H1 (cell line): ENCODE measurements at regions not wholly inside any gene's neighbourhood (a gene's known extent, or its start where the extent isn't known, plus 50 kb on each side); places are given as distances from the start of the nearest gene placed in this dataset.
"Not testable (repeated sequence)": the region's sequence is repeated elsewhere in the genome, so short reads cannot be mapped to it uniquely, and the experiment has no call there.

Source experiments
- CEBPB ChIP-seq: IDR thresholded peaks from 2 replicates; pipeline ENCODE4 v1.6.1; 2012; ENCODE audit warnings: low read depth, low read length
- CHD2 ChIP-seq: IDR thresholded peaks from 2 replicates; pipeline ENCODE4 v1.6.1; 2012; ENCODE audit warnings: low read length, improper control_type of control experiment
- CTCF ChIP-seq, 3 experiments: IDR thresholded peaks; 1 replicate in 2 of 3; 2 replicates in 1 of 3; pipeline versions ENCODE4 v1.5.1 to v1.6.1; 2011; ENCODE audit warnings: low read length in 3 of 3, mild to moderate bottlenecking in 3 of 3, inconsistent platforms in 2 of 3, low read depth in 1 of 3, moderate library complexity in 1 of 3; ENCODE audit not compliant: insufficient read depth in 1 of 3; ENCODE audit errors: control extremely low read depth in 1 of 3
- E2F6 ChIP-seq: IDR thresholded peaks from 2 replicates; pipeline ENCODE4 v1.6.1; 2012; ENCODE audit warnings: inconsistent platforms
- FOSL1 ChIP-seq: IDR thresholded peaks from 2 replicates; pipeline ENCODE4 v1.6.1; 2011; ENCODE audit warnings: mild to moderate bottlenecking, low read depth, low read length, moderate library complexity; ENCODE audit not compliant: insufficient read depth
- HDAC6 ChIP-seq: IDR thresholded peaks from one replicate; pipeline ENCODE4 v1.7.1; 2012; ENCODE audit warnings: low read depth, mild to moderate bottlenecking, inconsistent platforms, low read length, moderate library complexity
- JUND ChIP-seq: IDR thresholded peaks from 2 replicates; pipeline ENCODE4 v1.6.1; 2011; ENCODE audit warnings: mild to moderate bottlenecking, improper control_type of control experiment, low read length
- MAFK ChIP-seq: IDR thresholded peaks from 2 replicates; pipeline ENCODE4 v1.6.1; 2012; ENCODE audit warnings: low read depth, mild to moderate bottlenecking, improper control_type of control experiment, low read length
- NRF1 ChIP-seq: IDR thresholded peaks from 2 replicates; pipeline ENCODE4 v1.6.1; 2011; ENCODE audit warnings: mild to moderate bottlenecking, low read depth, low read length, improper control_type of control experiment
- POLR2A ChIP-seq, 2 experiments: IDR thresholded peaks; 1 replicate in 1 of 2; 2 replicates in 1 of 2; pipeline ENCODE4 v1.6.1; 2011; ENCODE audit warnings: low read depth in 2 of 2, low read length in 2 of 2, mild to moderate bottlenecking in 2 of 2; ENCODE audit errors: control extremely low read depth in 1 of 2
- RFX5 ChIP-seq: IDR thresholded peaks from 2 replicates; pipeline ENCODE4 v1.6.1; 2011; ENCODE audit warnings: low read depth, low read length, improper control_type of control experiment, borderline replicate concordance
- TF ChIP-seq, protein P1 (sequence below): IDR thresholded peaks from 2 replicates; pipeline ENCODE4 v1.6.1; 2012; ENCODE audit warnings: inconsistent platforms
- TF ChIP-seq, protein P2 (sequence below): IDR thresholded peaks from 2 replicates; pipeline ENCODE4 v1.6.1; 2011; ENCODE audit warnings: low read length, improper control_type of control experiment

- TF ChIP-seq, protein P1, sequence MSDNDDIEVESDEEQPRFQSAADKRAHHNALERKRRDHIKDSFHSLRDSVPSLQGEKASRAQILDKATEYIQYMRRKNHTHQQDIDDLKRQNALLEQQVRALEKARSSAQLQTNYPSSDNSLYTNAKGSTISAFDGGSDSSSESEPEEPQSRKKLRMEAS, result not testable (repeated sequence)
- TF ChIP-seq CTCF (IDR thresholded peaks at IDR 0.05; ENCODE audit: control extremely low read depth in 1 of 3, insufficient read depth in 1 of 3, low read depth in 1 of 3, low read length in 3 of 3); POLR2A (IDR thresholded peaks at IDR 0.05; ENCODE audit: control extremely low read depth in 1 of 2, low read depth in 2 of 2, low read length in 2 of 2); FOSL1; RFX5; E2F6; CEBPB; HDAC6; MAFK; NRF1; JUND; CHD2: not testable (repeated sequence)
- TF ChIP-seq, protein P2, sequence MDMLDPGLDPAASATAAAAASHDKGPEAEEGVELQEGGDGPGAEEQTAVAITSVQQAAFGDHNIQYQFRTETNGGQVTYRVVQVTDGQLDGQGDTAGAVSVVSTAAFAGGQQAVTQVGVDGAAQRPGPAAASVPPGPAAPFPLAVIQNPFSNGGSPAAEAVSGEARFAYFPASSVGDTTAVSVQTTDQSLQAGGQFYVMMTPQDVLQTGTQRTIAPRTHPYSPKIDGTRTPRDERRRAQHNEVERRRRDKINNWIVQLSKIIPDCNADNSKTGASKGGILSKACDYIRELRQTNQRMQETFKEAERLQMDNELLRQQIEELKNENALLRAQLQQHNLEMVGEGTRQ, result not testable (repeated sequence)
Observed at GRCh38 chr7:76760546-76761220, 133.6 kb upstream of the POMZP3 start.
